ENCODE measurements at regions not wholly inside any gene's neighbourhood (a gene's known extent, or its start where the extent isn't known, plus 50 kb on each side); places are given as distances from the start of the nearest gene placed in this dataset.

DNA sequence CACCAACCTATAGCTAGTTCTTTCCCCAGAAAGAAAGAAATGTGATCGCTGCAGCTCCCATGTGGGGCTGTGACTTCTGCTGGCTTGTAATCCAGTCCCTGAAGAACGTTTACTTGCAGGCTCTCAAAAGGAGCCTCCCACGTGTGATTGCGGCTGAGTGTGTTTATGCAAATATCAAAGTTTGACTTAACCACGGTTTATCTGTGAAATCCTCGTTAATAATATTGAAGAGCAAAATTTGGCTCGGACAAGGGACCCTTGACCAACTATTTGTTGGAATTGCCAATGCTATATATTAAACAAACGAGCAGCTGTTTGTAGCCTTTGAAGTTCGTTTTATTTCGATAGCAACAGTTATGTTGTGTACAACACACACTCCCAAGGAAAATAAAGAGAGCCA, 470.1 kb upstream of the NRP1 start:
- WGBS, 2 experiments (ENCODE audit: insufficient coverage in 2 of 2) = 95 to 96% methylated on average over 7 to 8 of the region's 10 CpGs
- H3K4me1 ChIP-seq (ENCODE audit: control insufficient read depth, insufficient read depth, low read length, poor library complexity, severe bottlenecking) = peaks cover 13% of the 10 kb centered on the region

DNA sequence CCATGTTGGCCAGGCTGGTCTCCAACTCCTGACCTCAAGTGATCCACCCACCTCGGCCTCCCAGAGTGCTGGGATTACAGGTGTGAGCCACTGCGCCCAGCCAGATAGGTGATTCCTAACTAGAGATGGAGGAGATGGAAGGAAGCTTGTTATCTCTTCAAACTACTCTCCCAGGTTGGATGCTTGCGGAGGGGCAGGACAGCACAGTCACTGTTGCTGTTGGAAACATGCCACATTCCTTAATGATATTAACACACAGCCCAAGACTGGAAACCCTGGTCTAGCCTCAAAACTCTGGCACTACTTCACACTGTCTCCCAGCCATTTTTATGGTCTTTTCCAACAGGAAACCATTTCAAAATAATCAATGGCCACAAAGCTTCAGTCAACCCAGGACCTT, 468.8 kb upstream of the NRP1 start:
- 93 to 94% methylated on average over 3 of the region's 3 CpGs for WGBS, 2 experiments (ENCODE audit: insufficient coverage in 2 of 2)
- H3K4me3 ChIP-seq (ENCODE audit: extremely low read depth, insufficient read depth, low read length, poor library complexity, severe bottlenecking) = no peak overlapping the region
- no peaks in the 10 kb centered on the region for H3K36me3 ChIP-seq (ENCODE audit: control insufficient read depth, insufficient read depth, low read length)
- H3K9me3 ChIP-seq (ENCODE audit: control insufficient read depth, low read length) = no peaks in the 10 kb centered on the region
- no peak overlapping the region for H3K27ac ChIP-seq (ENCODE audit: low read depth, low read length, severe bottlenecking)
- H3K4me1 ChIP-seq (ENCODE audit: control insufficient read depth, insufficient read depth, low read length, poor library complexity, severe bottlenecking) = peaks cover 19% of the 10 kb centered on the region

More for the DNA sequence above, 470.1 kb upstream of the NRP1 start:
- Histone ChIP-seq H3K27ac (ENCODE audit: low read depth, low read length, severe bottlenecking) (no peak overlapping the region), H3K9me3 (ENCODE audit: control insufficient read depth, low read length) (no peaks in the 10 kb centered on the region), H3K4me3 (ENCODE audit: extremely low read depth, insufficient read depth, low read length, poor library complexity, severe bottlenecking) (no peak overlapping the region), H3K36me3 (ENCODE audit: control insufficient read depth, insufficient read depth, low read length) (no peaks in the 10 kb centered on the region)

DNA sequence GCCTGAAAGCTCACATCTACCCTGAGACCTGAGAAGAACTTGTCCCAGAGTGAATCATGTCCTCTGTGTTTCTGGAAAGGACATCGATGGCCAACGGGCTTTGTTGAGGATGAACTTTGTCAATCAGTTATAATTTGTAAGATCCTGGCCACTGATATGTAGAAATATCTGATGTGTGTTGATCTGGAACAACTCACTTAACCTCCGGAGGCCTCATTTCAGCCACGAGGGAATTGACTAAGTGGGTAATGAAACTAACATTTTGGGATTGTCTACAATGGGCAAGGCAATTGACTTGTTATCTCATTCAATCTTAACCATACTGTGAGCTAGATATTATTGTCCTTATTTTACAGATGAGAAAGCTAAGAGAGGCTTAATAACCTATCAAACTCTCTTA, 468.1 kb upstream of the NRP1 start:
- H3K27ac ChIP-seq (ENCODE audit: low read depth, low read length, severe bottlenecking) = no peak overlapping the region
- WGBS, 2 experiments (ENCODE audit: insufficient coverage in 2 of 2) = 88 to 90% methylated on average over 2 to 4 of the region's 4 CpGs

GRCh38 chr10:33801705-33802104, 467.2 kb upstream of the NRP1 start:
- H3K9me3 ChIP-seq (ENCODE audit: control insufficient read depth, low read length) = no peaks in the 10 kb centered on the region
- no peak overlapping the region for H3K4me3 ChIP-seq (ENCODE audit: extremely low read depth, insufficient read depth, low read length, poor library complexity, severe bottlenecking)
- WGBS, 2 experiments (ENCODE audit: insufficient coverage in 2 of 2) = 90 to 100% methylated on average over 1 of the region's 2 CpGs
- H3K36me3 ChIP-seq (ENCODE audit: control insufficient read depth, insufficient read depth, low read length) = no peaks in the 10 kb centered on the region
- H3K4me1 ChIP-seq (ENCODE audit: control insufficient read depth, insufficient read depth, low read length, poor library complexity, severe bottlenecking) = peaks cover 19% of the 10 kb centered on the region
- no peak overlapping the region for H3K27ac ChIP-seq (ENCODE audit: low read depth, low read length, severe bottlenecking)

More for the DNA sequence above, 468.1 kb upstream of the NRP1 start:
- Histone ChIP-seq H3K9me3 (ENCODE audit: control insufficient read depth, low read length) (no peaks in the 10 kb centered on the region), H3K4me3 (ENCODE audit: extremely low read depth, insufficient read depth, low read length, poor library complexity, severe bottlenecking) (no peak overlapping the region), H3K4me1 (ENCODE audit: control insufficient read depth, insufficient read depth, low read length, poor library complexity, severe bottlenecking) (peaks cover 19% of the 10 kb centered on the region), H3K36me3 (ENCODE audit: control insufficient read depth, insufficient read depth, low read length) (no peaks in the 10 kb centered on the region)

GRCh38 chr10:33800986-33801385, 466.5 kb upstream of the NRP1 start:
- H3K4me3 ChIP-seq (ENCODE audit: extremely low read depth, insufficient read depth, low read length, poor library complexity, severe bottlenecking) = no peak overlapping the region
- no peak overlapping the region for H3K27ac ChIP-seq (ENCODE audit: low read depth, low read length, severe bottlenecking)
- H3K9me3 ChIP-seq (ENCODE audit: control insufficient read depth, low read length) = no peaks in the 10 kb centered on the region
- no peaks in the 10 kb centered on the region for H3K36me3 ChIP-seq (ENCODE audit: control insufficient read depth, insufficient read depth, low read length)
- H3K4me1 ChIP-seq (ENCODE audit: control insufficient read depth, insufficient read depth, low read length, poor library complexity, severe bottlenecking) = peaks cover 19% of the 10 kb centered on the region

- Histone ChIP-seq H3K4me1 (ENCODE audit: control insufficient read depth, insufficient read depth, low read length, poor library complexity, severe bottlenecking) (peaks cover 19% of the 10 kb centered on the region), H3K36me3 (ENCODE audit: control insufficient read depth, insufficient read depth, low read length) (no peaks in the 10 kb centered on the region), H3K9me3 (ENCODE audit: control insufficient read depth, low read length) (no peaks in the 10 kb centered on the region), H3K4me3 (ENCODE audit: extremely low read depth, insufficient read depth, low read length, poor library complexity, severe bottlenecking) (no peak overlapping the region), H3K27ac (ENCODE audit: low read depth, low read length, severe bottlenecking) (no peak overlapping the region)
- WGBS, 2 experiments (ENCODE audit: insufficient coverage in 2 of 2) = 97% methylated on average over 4 of the region's 5 CpGs
Observed at GRCh38 chr10:33800545-33800944, 466.1 kb upstream of the NRP1 start.

- H3K4me3 ChIP-seq (ENCODE audit: extremely low read depth, insufficient read depth, low read length, poor library complexity, severe bottlenecking) = no peak overlapping the region
- no peaks in the 10 kb centered on the region for H3K36me3 ChIP-seq (ENCODE audit: control insufficient read depth, insufficient read depth, low read length)
- WGBS, 2 experiments (ENCODE audit: insufficient coverage in 2 of 2) = 83 to 100% methylated on average over 3 to 4 of the region's 5 CpGs
- no peaks in the 10 kb centered on the region for H3K9me3 ChIP-seq (ENCODE audit: control insufficient read depth, low read length)
- peaks cover 19% of the 10 kb centered on the region for H3K4me1 ChIP-seq (ENCODE audit: control insufficient read depth, insufficient read depth, low read length, poor library complexity, severe bottlenecking)
- H3K27ac ChIP-seq (ENCODE audit: low read depth, low read length, severe bottlenecking) = no peak overlapping the region
Observed at GRCh38 chr10:33799944-33800323, 465.5 kb upstream of the NRP1 start.

GRCh38 chr10:33799281-33799943, 464.9 kb upstream of the NRP1 start:
- Histone ChIP-seq H3K4me3 (ENCODE audit: extremely low read depth, insufficient read depth, low read length, poor library complexity, severe bottlenecking) (no peak overlapping the region), H3K36me3 (ENCODE audit: control insufficient read depth, insufficient read depth, low read length) (no peaks in the 10 kb centered on the region), H3K27ac (ENCODE audit: low read depth, low read length, severe bottlenecking) (peak overlapping the region; percentile 5), H3K9me3 (ENCODE audit: control insufficient read depth, low read length) (no peaks in the 10 kb centered on the region), H3K4me1 (ENCODE audit: control insufficient read depth, insufficient read depth, low read length, poor library complexity, severe bottlenecking) (peaks cover 19% of the 10 kb centered on the region)
- 53 to 54% methylated on average over 3 to 4 of the region's 4 CpGs for WGBS, 2 experiments (ENCODE audit: insufficient coverage in 2 of 2)

GRCh38 chr10:33798754-33799153, 464.3 kb upstream of the NRP1 start:
- Histone ChIP-seq H3K4me1 (ENCODE audit: control insufficient read depth, insufficient read depth, low read length, poor library complexity, severe bottlenecking) (peaks cover 18% of the 10 kb centered on the region), H3K27ac (ENCODE audit: low read depth, low read length, severe bottlenecking) (peak overlapping the region; percentile 5), H3K4me3 (ENCODE audit: extremely low read depth, insufficient read depth, low read length, poor library complexity, severe bottlenecking) (no peak overlapping the region), H3K9me3 (ENCODE audit: control insufficient read depth, low read length) (no peaks in the 10 kb centered on the region), H3K36me3 (ENCODE audit: control insufficient read depth, insufficient read depth, low read length) (no peaks in the 10 kb centered on the region)
- 100% methylated on average over 1 of the region's 1 CpG for WGBS, 2 experiments (ENCODE audit: insufficient coverage in 2 of 2)

- Histone ChIP-seq H3K36me3 (ENCODE audit: control insufficient read depth, insufficient read depth, low read length) (no peaks in the 10 kb centered on the region), H3K9me3 (ENCODE audit: control insufficient read depth, low read length) (no peaks in the 10 kb centered on the region), H3K27ac (ENCODE audit: low read depth, low read length, severe bottlenecking) (no peak overlapping the region), H3K4me3 (ENCODE audit: extremely low read depth, insufficient read depth, low read length, poor library complexity, severe bottlenecking) (no peak overlapping the region), H3K4me1 (ENCODE audit: control insufficient read depth, insufficient read depth, low read length, poor library complexity, severe bottlenecking) (peaks cover 10% of the 10 kb centered on the region)
- WGBS, 2 experiments (ENCODE audit: insufficient coverage in 2 of 2) = 100% methylated on average over 1 to 2 of the region's 2 CpGs
Observed at GRCh38 chr10:33796680-33797079, 462.2 kb upstream of the NRP1 start.

DNA sequence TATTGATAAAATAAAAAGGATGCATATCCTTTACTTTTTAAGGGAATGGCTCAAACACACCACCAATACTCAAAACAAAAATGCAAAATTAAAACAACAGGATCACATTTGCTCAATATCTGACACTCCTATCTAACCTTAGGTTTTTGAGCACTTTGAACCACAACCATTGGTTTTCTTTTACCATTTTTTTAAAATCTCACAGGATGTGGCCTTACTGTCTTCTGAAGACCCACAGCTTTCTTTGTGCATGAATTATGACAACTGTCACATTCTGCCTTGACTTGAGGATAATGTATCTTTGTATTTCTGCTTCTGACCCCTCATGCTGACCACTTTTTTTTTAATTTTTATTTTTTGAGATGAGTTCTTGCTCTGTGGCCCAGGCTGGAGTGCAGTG, 461.1 kb upstream of the NRP1 start:
- peaks cover 6% of the 10 kb centered on the region for H3K4me1 ChIP-seq (ENCODE audit: control insufficient read depth, insufficient read depth, low read length, poor library complexity, severe bottlenecking)
- H3K9me3 ChIP-seq (ENCODE audit: control insufficient read depth, low read length) = no peaks in the 10 kb centered on the region
- H3K36me3 ChIP-seq (ENCODE audit: control insufficient read depth, insufficient read depth, low read length) = no peaks in the 10 kb centered on the region
- no peak overlapping the region for H3K27ac ChIP-seq (ENCODE audit: low read depth, low read length, severe bottlenecking)
- H3K4me3 ChIP-seq (ENCODE audit: extremely low read depth, insufficient read depth, low read length, poor library complexity, severe bottlenecking) = no peak overlapping the region
